ENCODE measurements at regions not wholly inside any gene's neighbourhood (a gene's known extent, or its start where the extent isn't known, plus 50 kb on each side); places are given as distances from the start of the nearest gene placed in this dataset.

DNA sequence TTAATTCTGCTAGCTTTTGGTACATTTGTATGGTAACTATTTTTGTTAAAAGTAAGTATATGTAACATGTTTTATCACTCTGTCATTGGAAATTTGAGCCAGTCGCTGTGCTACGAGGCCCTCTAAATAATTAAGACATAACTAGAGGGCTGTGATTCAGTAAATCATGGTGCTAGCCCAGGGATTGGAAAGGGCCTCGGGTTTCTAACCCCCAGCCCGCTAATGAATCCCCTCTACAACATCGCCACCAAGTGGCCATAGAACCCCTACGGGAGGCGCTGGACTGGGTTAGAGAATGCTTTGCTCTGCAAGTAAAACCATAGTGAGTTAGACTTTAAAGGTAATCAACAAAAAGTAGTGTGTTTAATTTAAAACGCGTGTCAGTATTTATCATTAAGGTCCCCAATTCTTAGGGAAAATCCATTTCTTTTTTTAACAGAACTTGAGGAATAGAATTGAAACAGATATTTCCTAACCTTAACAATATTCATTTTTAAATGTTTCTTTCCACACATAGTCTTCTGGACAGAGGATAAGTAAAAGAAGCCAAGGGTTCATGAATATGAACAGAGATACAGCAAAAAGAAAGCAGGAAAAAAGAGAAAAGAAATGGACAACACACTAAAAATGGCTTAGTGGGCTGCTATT is 744.7 kb downstream of the EPHA3 start:
- H3K4me1 ChIP-seq (replicated peaks in 1 of 2; ENCODE audit: control insufficient read depth in 2 of 2, insufficient read depth in 2 of 2, low read length in 2 of 2): no peaks in the 10 kb centered on the region
- no peak overlapping the region for H3K4me2 ChIP-seq (ENCODE audit: insufficient read depth, low read length)
- BruUV-seq (replicated peaks): no TSS peak
- H4K20me1 ChIP-seq (replicated peaks; ENCODE audit: control insufficient read depth, insufficient read depth, low read length): no peaks in the 10 kb centered on the region
- CTCF ChIA-PET (ENCODE audit: low intra/inter-chr PET ratio): no interaction called here
- no peak overlapping the region for H3K27ac ChIP-seq (ENCODE audit: extremely low read depth, low read depth, low read length)
- POLR2A ChIA-PET: no interaction called here
- H3K4me3 ChIP-seq: no peak overlapping the region
- WGBS (ENCODE audit: insufficient coverage, low coverage, missing lambda C conversion rate): 1% methylated on average over 7 of the region's 9 CpGs
- H2AFZ ChIP-seq (ENCODE audit: low read depth, low read length): no peak overlapping the region
- no peaks in the 10 kb centered on the region for H3K9me3 ChIP-seq (replicated peaks; ENCODE audit: control insufficient read depth, insufficient read depth, low read depth, low read length)
- no peaks in the 10 kb centered on the region for H3K27me3 ChIP-seq (ENCODE audit: control insufficient read depth in 2 of 2, insufficient read depth in 2 of 2, low read length in 2 of 2)
- intact Hi-C loops (cut with micrococcal nuclease): no loop called here
- no peak for DNase-seq (ENCODE audit: extremely low read depth in 1 of 4, low spot score in 3 of 4)
- TF ChIP-seq RFX7 (CRISPR knock-in tag; IDR thresholded peaks at IDR 0.05) (no peak), RAD51 (IDR thresholded peaks at IDR 0.05; ENCODE audit: borderline replicate concordance, low read depth) (no peak), RAD21 (CRISPR knock-in tag; conservative IDR thresholded peaks at IDR 0.05 in 1 of 2, IDR thresholded peaks at IDR 0.05 in 1 of 2) (0 out of 4 replicates have a peak, but pooled peaks of 1 of the 2 experiments have one; percentile 11), ZNF431 (CRISPR knock-in tag; IDR thresholded peaks at IDR 0.05) (no peak)
- TF ChIP-seq, protein P1, sequence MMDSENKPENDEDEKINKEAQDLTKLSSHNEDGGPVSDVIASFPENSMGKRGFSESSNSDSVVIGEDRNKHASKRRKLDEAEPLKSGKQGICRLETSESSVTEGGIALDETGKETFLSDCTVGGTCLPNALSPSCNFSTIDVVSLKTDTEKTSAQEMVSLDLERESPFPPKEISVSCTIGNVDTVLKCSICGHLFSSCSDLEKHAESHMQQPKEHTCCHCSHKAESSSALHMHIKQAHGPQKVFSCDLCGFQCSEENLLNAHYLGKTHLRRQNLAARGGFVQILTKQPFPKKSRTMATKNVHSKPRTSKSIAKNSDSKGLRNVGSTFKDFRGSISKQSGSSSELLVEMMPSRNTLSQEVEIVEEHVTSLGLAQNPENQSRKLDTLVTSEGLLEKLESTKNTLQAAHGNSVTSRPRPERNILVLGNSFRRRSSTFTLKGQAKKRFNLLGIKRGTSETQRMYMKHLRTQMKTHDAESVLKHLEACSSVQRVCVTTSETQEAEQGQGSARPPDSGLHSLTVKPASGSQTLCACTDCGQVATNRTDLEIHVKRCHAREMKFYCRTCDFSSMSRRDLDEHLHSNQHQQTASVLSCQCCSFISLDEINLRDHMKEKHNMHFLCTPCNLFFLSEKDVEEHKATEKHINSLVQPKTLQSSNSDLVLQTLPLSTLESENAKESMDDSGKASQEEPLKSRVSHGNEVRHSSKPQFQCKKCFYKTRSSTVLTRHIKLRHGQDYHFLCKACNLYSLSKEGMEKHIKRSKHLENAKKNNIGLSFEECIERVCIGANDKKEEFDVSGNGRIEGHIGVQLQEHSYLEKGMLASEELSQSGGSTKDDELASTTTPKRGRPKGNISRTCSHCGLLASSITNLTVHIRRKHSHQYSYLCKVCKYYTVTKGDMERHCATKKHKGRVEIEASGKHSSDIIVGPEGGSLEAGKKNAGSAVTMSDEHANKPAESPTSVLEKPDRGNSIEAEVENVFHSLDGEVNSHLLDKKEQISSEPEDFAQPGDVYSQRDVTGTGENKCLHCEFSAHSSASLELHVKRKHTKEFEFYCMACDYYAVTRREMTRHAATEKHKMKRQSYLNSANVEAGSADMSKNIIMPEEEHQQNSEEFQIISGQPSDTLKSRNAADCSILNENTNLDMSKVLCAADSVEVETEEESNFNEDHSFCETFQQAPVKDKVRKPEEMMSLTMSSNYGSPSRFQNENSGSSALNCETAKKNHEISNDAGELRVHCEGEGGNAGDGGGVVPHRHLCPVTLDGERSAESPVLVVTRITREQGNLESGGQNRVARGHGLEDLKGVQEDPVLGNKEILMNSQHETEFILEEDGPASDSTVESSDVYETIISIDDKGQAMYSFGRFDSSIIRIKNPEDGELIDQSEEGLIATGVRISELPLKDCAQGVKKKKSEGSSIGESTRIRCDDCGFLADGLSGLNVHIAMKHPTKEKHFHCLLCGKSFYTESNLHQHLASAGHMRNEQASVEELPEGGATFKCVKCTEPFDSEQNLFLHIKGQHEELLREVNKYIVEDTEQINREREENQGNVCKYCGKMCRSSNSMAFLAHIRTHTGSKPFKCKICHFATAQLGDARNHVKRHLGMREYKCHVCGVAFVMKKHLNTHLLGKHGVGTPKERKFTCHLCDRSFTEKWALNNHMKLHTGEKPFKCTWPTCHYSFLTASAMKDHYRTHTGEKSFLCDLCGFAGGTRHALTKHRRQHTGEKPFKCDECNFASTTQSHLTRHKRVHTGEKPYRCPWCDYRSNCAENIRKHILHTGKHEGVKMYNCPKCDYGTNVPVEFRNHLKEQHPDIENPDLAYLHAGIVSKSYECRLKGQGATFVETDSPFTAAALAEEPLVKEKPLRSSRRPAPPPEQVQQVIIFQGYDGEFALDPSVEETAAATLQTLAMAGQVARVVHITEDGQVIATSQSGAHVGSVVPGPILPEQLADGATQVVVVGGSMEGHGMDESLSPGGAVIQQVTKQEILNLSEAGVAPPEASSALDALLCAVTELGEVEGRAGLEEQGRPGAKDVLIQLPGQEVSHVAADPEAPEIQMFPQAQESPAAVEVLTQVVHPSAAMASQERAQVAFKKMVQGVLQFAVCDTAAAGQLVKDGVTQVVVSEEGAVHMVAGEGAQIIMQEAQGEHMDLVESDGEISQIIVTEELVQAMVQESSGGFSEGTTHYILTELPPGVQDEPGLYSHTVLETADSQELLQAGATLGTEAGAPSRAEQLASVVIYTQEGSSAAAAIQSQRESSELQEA (IDR thresholded peaks at IDR 0.05; ENCODE audit: low read depth): no peak
- TF ChIP-seq, protein P2, sequence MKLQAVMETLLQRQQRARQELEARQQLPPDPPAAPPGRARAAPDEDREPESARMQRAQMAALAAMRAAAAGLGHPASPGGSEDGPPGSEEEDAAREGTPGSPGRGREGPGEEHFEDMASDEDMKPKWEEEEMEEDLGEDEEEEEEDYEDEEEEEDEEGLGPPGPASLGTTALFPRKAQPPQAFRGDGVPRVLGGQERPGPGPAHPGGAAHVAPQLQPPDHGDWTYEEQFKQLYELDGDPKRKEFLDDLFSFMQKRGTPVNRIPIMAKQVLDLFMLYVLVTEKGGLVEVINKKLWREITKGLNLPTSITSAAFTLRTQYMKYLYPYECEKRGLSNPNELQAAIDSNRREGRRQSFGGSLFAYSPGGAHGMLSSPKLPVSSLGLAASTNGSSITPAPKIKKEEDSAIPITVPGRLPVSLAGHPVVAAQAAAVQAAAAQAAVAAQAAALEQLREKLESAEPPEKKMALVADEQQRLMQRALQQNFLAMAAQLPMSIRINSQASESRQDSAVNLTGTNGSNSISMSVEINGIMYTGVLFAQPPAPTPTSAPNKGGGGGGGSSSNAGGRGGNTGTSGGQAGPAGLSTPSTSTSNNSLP (IDR thresholded peaks at IDR 0.05; ENCODE audit: borderline replicate concordance, low read depth, low read length): no peak
- TF ChIP-seq, protein P3, sequence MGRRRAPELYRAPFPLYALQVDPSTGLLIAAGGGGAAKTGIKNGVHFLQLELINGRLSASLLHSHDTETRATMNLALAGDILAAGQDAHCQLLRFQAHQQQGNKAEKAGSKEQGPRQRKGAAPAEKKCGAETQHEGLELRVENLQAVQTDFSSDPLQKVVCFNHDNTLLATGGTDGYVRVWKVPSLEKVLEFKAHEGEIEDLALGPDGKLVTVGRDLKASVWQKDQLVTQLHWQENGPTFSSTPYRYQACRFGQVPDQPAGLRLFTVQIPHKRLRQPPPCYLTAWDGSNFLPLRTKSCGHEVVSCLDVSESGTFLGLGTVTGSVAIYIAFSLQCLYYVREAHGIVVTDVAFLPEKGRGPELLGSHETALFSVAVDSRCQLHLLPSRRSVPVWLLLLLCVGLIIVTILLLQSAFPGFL (CRISPR knock-in tag; IDR thresholded peaks at IDR 0.05): no peak
- H3K36me3 ChIP-seq (ENCODE audit: control insufficient read depth, insufficient read depth, low read length): no peaks in the 10 kb centered on the region
- FAIRE-seq: no peak
- H3K9me1 ChIP-seq (ENCODE audit: control insufficient read depth, insufficient read depth, low read length): no peaks in the 10 kb centered on the region
- H3K9ac ChIP-seq (ENCODE audit: insufficient read depth in 1 of 2, low read depth in 2 of 2, low read length in 2 of 2): no peak overlapping the region
- in situ Hi-C loops (cut with MboI): no loop called here
- H3K79me2 ChIP-seq (ENCODE audit: control insufficient read depth, insufficient read depth, low read length): no peaks in the 10 kb centered on the region
- no peak for ATAC-seq
